22Rv1 (cell line): ENCODE measurements at regions not wholly inside any gene's neighbourhood (a gene's known extent, or its start where the extent isn't known, plus 50 kb on each side); places are given as distances from the start of the nearest gene placed in this dataset.
"Not testable (repeated sequence)": the region's sequence is repeated elsewhere in the genome, so short reads cannot be mapped to it uniquely, and the experiment has no call there.

ENCODE experiments used
- ZFX ChIP-seq: fragments of 450-650 bp; IDR thresholded peaks from 2 replicates; pipeline ENCODE4 v1.6.1; 2017; ENCODE audit warnings: antibody characterized with exemption, borderline replicate concordance
- TF ChIP-seq, protein P1 (sequence below): fragments of 450-650 bp; IDR thresholded peaks from 2 replicates; pipeline ENCODE4 v1.5.1; 2017; ENCODE audit warnings: mild to moderate bottlenecking

DNA sequence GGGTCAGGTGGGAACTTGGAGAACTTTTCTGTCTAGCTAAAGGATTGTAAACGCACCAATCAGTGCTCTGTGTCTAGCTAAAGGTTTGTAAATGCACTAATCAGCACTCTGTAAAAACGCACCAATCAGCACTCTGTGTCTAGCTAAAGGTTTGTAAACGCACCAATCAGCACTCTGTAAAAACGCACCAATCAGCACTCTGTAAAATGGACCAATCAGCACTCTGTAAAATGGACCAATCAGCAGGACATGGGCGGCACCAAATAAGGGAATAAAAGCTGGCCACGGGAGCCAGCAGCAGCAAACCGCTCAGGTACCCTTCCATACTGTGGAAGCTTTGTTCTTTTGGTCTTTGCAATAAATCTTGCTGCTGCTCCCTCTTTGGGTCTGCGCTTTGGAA, 108.0 kb upstream of the MEGF10 start:
- TF ChIP-seq, protein P1, sequence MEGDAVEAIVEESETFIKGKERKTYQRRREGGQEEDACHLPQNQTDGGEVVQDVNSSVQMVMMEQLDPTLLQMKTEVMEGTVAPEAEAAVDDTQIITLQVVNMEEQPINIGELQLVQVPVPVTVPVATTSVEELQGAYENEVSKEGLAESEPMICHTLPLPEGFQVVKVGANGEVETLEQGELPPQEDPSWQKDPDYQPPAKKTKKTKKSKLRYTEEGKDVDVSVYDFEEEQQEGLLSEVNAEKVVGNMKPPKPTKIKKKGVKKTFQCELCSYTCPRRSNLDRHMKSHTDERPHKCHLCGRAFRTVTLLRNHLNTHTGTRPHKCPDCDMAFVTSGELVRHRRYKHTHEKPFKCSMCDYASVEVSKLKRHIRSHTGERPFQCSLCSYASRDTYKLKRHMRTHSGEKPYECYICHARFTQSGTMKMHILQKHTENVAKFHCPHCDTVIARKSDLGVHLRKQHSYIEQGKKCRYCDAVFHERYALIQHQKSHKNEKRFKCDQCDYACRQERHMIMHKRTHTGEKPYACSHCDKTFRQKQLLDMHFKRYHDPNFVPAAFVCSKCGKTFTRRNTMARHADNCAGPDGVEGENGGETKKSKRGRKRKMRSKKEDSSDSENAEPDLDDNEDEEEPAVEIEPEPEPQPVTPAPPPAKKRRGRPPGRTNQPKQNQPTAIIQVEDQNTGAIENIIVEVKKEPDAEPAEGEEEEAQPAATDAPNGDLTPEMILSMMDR: not testable (repeated sequence)
- TF ChIP-seq ZFX: not testable (repeated sequence)
